ENCODE measurements at regions not wholly inside any gene's neighbourhood (a gene's known extent, or its start where the extent isn't known, plus 50 kb on each side); places are given as distances from the start of the nearest gene placed in this dataset.

GRCh38 chr16:86080982-86081381 is 182.0 kb downstream of the IRF8 start:
- no peak for TF ChIP-seq JUND (IDR thresholded peaks at IDR 0.05; ENCODE audit: low read depth)
- DNase-seq (ENCODE audit: low read depth in 1 of 2, low spot score in 1 of 2) = no peak
- in situ Hi-C loops (cut with HindIII; ENCODE audit: low pct_unique_long_range_greater_than_20kb, low sequenced_read_pairs) = no loop called here

DNA sequence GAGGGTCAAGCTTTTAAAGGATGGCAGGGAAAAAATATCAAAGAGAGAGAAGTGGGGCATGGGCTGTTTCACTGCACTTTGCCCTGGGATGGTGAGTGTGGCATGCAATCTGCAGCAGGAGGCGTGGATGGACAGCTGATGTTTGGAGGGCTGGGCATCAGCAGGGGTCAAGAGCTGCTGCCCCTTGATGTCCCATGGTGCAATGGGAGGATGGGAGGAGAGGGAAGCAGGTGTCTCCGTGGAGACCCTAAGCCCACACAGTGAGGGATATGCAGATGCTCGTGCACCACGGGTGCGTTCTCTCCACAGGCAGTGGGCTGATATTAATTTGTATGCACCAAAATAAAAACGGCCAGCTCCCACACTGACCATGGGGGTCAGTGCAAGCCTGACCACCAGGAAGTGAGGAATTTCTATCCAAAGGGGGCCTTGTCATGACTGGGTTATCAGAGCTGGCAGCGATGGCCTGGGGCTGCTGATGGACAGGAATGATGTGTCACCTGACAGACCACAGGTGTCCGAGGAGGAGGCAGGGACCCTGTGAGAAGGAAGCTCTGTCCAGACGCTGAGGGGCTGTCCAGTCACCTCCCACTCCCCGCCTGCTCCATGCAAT is 183.6 kb downstream of the IRF8 start:
- in situ Hi-C loops (cut with HindIII; ENCODE audit: low pct_unique_long_range_greater_than_20kb, low sequenced_read_pairs) = no loop called here
- no peak for DNase-seq (ENCODE audit: low read depth in 1 of 2, low spot score in 1 of 2)
- TF ChIP-seq JUND (IDR thresholded peaks at IDR 0.05; ENCODE audit: low read depth) = no peak

DNA sequence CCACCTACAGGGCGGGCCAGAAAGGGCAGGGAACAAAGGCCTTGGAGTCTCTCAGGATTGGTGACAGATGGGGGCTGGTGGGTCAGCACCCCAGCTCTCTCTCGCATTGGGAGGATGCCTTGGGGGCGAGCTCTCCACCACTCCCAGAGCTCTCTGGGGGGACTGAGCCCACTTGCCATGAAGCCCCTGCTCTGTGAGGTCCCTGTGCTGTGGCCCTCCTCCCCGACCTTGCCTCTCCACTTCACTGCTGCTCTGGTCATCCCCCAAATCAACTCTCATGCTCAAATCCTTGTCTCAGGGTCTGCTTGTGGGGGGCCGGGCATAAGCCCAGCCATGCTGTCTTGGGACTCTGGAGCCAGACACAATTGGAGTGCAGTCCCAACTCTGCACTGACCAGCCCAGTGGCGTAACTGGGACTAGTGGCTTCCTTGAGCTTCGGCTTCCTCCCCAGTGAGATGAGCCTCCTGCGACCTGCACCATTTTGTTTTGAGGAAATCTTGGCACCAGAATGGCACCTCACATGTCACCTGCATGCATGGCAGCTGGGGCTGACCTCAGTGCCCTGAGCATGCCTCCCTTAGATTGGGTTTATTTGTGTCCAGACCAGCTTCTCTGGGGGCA is 184.5 kb downstream of the IRF8 start:
- in situ Hi-C loops (cut with HindIII; ENCODE audit: low pct_unique_long_range_greater_than_20kb, low sequenced_read_pairs) = no loop called here
- DNase-seq (ENCODE audit: low read depth in 1 of 2, low spot score in 1 of 2) = no peak
- no peak for TF ChIP-seq JUND (IDR thresholded peaks at IDR 0.05; ENCODE audit: low read depth)

DNA sequence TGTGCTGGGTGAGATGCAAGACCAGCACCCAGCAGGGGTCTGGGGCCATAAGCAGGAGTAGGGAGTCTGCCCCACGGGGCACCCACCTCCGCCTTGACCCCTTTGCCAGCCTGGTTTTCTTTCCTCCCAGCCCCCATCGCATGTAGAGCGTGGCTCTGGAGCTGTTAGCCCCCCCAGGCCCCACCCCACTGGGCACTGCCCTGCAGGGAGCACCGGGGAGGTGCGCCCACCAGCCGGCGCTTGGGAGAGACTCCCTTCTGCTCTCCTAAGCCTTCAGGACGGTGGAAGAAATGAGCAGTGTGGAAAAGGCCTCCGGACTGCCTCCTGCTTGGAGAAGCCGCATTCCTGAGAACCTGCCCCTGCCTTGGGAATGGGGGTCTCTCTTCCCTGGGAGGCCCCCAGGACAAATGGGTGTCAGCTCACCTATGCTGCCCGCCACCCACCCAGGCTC is 186.2 kb downstream of the IRF8 start:
- no peak for TF ChIP-seq JUND (IDR thresholded peaks at IDR 0.05; ENCODE audit: low read depth)
- no peak for DNase-seq (ENCODE audit: low read depth in 1 of 2, low spot score in 1 of 2)
- in situ Hi-C loops (cut with HindIII; ENCODE audit: low pct_unique_long_range_greater_than_20kb, low sequenced_read_pairs) = no loop called here

DNA sequence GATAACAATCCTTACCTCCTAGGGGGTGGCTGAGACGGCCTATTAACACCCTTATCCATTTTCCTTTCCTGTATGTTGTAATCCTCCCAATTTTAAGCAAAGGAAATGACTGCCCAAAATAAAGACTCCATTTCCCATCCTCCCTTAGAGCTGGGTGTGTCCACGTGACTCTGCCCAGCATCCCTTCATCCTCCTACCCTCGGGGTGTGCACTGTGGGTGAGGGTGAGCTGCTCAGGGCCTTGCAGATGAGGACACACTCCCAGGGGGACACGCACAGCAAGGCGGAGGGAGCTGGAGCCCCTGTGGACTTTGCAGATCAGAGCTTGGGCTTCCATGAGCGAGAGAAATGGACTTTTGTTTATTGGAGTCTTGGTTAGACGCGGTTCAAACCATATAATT is 186.8 kb downstream of the IRF8 start:
- in situ Hi-C loops (cut with HindIII; ENCODE audit: low pct_unique_long_range_greater_than_20kb, low sequenced_read_pairs) = no loop called here
- no peak for TF ChIP-seq JUND (IDR thresholded peaks at IDR 0.05; ENCODE audit: low read depth)
- no peak for DNase-seq (ENCODE audit: low read depth in 1 of 2, low spot score in 1 of 2)

DNA sequence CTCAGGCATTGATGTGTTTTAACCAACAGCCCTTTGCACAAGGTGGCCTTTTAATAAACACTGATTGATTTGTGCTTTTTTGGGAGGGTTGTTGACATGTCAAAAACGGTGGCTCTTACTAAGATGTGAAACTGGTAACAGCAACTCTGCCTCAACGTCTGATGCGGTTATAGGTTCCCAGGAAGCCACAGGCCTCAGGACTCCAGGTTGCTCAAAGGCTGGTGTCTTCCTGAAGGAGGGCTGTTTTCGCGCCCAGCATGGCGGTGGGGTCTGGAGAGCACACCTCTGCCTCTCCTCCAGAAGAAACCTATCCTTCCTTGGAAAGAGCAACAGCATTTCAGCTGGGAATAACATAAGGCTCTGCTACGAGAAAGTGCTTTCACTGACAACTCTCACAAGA is 187.5 kb downstream of the IRF8 start:
- TF ChIP-seq JUND (IDR thresholded peaks at IDR 0.05; ENCODE audit: low read depth) = no peak

DNA sequence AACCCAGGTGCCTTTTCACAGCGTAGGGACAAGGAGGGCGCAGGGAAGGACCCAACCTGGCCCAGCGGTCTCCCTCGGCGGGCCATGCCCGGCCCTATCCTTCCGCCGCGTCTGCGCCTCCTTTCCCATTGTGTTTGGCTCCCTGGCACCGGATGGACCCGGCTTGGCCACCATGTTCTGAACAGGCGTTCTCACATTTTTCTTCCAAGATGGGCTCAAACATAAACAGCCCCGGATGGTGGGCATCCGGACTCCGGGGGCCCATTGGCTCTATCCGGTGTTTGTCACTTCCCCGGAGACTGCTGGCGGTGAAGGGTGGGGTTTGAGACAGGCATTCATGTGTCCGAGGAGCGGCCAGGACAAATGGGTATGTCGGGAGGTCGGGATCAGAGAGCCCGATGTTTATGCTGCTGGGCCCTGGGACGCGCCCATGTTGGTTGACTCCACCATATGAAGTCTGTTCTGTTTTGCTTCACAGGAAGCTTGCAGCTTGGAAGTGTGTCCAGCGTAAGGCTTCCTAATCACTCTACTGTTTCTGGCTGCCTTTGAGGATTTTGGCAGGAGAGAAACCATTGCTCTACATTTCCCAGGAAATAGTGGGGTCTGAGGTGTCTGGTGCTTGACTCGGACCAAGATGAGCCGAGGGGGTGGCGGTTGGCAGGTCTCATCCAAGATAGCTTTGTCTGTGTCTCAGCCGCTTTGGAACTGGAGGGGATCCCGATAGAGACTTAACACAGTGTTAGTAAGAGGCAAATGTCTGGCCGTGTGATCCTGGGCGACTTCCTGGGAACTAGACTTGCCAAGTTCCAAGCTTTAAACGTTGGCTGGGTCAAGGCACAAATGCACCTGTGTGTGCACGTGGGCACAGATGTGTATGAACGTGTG is 188.3 kb downstream of the IRF8 start:
- in situ Hi-C loops (cut with HindIII; ENCODE audit: low pct_unique_long_range_greater_than_20kb, low sequenced_read_pairs) = no loop called here
- DNase-seq (ENCODE audit: low read depth in 1 of 2, low spot score in 1 of 2) = no peak
- no peak for TF ChIP-seq JUND (IDR thresholded peaks at IDR 0.05; ENCODE audit: low read depth)

More for the DNA sequence above, 187.5 kb downstream of the IRF8 start:
- in situ Hi-C loops (cut with HindIII; ENCODE audit: low pct_unique_long_range_greater_than_20kb, low sequenced_read_pairs) = no loop called here
- DNase-seq (ENCODE audit: low read depth in 1 of 2, low spot score in 1 of 2) = no peak

DNA sequence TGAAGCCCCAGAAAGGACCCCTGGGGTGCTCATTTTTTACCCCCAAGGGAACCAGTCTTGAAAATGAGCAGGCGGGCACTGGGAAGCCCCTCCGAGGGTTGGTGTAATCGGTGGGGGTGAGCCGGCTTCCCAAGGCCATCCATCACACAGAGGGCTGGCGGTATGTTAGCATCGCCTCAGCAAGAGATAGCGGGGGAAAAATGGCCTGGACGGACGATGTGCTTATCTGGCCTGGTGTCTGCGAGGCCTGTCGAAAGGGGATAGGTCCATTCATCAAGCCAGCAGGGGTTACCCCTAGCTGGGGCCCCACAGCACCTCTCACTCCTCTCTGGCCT is 188.9 kb downstream of the IRF8 start:
- TF ChIP-seq JUND (IDR thresholded peaks at IDR 0.05; ENCODE audit: low read depth) = no peak
- no peak for DNase-seq (ENCODE audit: low read depth in 1 of 2, low spot score in 1 of 2)
- in situ Hi-C loops (cut with HindIII; ENCODE audit: low pct_unique_long_range_greater_than_20kb, low sequenced_read_pairs) = no loop called here

- no peak for TF ChIP-seq JUND (IDR thresholded peaks at IDR 0.05; ENCODE audit: low read depth)
- in situ Hi-C loops (cut with HindIII; ENCODE audit: low pct_unique_long_range_greater_than_20kb, low sequenced_read_pairs) = no loop called here
- DNase-seq (ENCODE audit: low read depth in 1 of 2, low spot score in 1 of 2) = no peak
These were observed 189.3 kb downstream of the IRF8 start for GRCh38 chr16:86088287-86088686.

DNA sequence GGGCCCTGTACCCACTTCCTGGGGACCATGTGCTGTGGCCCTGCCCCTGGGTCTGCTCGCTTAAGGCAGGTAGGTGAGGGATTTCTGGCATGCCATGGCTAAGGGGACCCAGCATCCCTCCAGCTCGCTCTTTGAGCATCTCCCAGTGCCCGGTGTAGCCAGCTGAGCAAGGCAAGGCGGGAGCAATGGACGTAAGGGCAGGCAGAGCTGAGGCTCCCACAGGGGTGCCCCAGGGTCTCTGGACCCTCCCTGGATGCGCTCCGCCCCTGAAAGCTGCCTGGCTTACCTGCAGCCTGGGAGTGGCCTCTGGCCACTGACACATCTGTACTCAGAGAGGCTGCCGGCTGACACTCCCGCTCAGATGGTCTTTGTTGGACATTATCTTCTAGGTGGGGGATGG is 189.9 kb downstream of the IRF8 start:
- DNase-seq (ENCODE audit: low read depth in 1 of 2, low spot score in 1 of 2) = no peak
- TF ChIP-seq JUND (IDR thresholded peaks at IDR 0.05; ENCODE audit: low read depth) = no peak
- in situ Hi-C loops (cut with HindIII; ENCODE audit: low pct_unique_long_range_greater_than_20kb, low sequenced_read_pairs) = no loop called here

DNA sequence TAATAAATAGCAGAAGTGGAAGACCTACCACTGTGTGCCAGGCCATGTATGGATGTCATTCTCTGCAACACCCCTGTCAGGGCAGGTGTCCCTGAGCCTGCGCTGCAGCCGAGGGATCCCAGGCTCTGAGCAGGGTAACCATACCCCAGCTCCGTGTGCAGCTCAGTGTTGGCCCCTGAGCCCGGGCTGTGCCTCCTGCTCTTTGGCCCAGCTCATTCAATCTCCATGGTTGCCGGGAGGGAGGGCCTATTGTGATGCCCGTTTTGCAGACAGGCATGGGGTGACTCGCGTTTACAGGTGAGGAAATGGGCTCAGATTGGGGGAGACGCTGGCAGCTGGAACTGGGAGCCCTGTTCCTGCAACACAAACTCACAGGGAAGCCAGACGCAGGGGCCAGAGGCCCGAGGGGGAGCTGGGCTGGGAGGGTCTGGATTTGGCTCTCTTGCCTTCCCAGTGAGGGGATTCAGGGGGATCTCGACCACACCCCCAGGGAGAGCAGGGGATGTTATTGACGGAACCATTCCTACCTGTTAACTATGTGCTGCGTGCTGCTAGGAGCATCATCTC is 190.5 kb downstream of the IRF8 start:
- in situ Hi-C loops (cut with HindIII; ENCODE audit: low pct_unique_long_range_greater_than_20kb, low sequenced_read_pairs) = no loop called here
- no peak for TF ChIP-seq JUND (IDR thresholded peaks at IDR 0.05; ENCODE audit: low read depth)

DNA sequence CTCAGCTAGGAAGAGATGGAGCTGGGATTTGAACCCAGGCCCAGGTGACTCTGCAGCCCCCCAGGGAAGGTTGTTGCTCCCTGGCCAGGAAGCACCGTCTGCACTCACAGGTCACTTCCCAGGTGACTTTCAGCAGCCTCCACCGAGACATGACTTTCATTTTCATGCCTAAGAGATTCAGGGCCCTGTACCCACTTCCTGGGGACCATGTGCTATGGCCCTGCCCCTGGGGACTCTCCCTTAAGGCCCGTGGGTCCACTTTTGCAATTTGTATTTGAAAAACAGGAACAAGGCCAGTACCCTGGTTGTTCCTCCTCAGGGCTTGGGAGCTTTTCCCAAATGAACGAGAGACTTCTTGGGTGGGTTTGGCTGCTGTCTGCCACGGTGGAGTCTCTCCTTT is 191.0 kb downstream of the IRF8 start:
- in situ Hi-C loops (cut with HindIII; ENCODE audit: low pct_unique_long_range_greater_than_20kb, low sequenced_read_pairs) = no loop called here
- DNase-seq (ENCODE audit: low read depth in 1 of 2, low spot score in 1 of 2) = no peak
- no peak for TF ChIP-seq JUND (IDR thresholded peaks at IDR 0.05; ENCODE audit: low read depth)

More for the DNA sequence above, 190.5 kb downstream of the IRF8 start:
- no peak for DNase-seq (ENCODE audit: low read depth in 1 of 2, low spot score in 1 of 2)
